Endodermal cell (in vitro differentiated cells): ENCODE measurements at regions not wholly inside any gene's neighbourhood (a gene's known extent, or its start where the extent isn't known, plus 50 kb on each side); places are given as distances from the start of the nearest gene placed in this dataset.

ENCODE experiments used
- DNase-seq: peaks from one replicate; pipeline ENCODE4 v3.0.0-alpha.2; 2017
- H3K27ac ChIP-seq: 2 replicates; pipeline ENCODE4 v1.5.1; 2013; ENCODE audit warnings: mild to moderate bottlenecking, low read depth, low read length, moderate library complexity
- H3K27me3 ChIP-seq: 2 replicates; pipeline ENCODE4 v1.6.1; 2013; ENCODE audit warnings: mild to moderate bottlenecking, low read length, moderate library complexity; ENCODE audit not compliant: insufficient read depth, control insufficient read depth, poor library complexity, severe bottlenecking
- H3K36me3 ChIP-seq: 2 replicates; pipeline ENCODE4 v1.7.0; 2013; ENCODE audit warnings: mild to moderate bottlenecking, low read length, moderate library complexity; ENCODE audit not compliant: control insufficient read depth, insufficient read depth
- H3K4me1 ChIP-seq: one replicate; pipeline ENCODE4 v1.7.0; 2013; ENCODE audit warnings: low read length; ENCODE audit not compliant: control insufficient read depth, insufficient read depth
- H3K4me3 ChIP-seq: 2 replicates; pipeline ENCODE4 v1.5.1; 2013; ENCODE audit warnings: mild to moderate bottlenecking, low read length, moderate library complexity
- H3K9ac ChIP-seq: 2 replicates; pipeline ENCODE4 v1.6.1; 2013; ENCODE audit warnings: mild to moderate bottlenecking, low read length, moderate library complexity; ENCODE audit not compliant: poor library complexity, severe bottlenecking; ENCODE audit errors: extremely low read depth
- H3K9me3 ChIP-seq: 2 replicates; pipeline ENCODE4 v1.6.1; 2013; ENCODE audit warnings: mild to moderate bottlenecking, low read length, moderate library complexity; ENCODE audit not compliant: control insufficient read depth
- H3K27ac Mint-ChIP-seq: 2 replicates; pipeline ENCODE4 v1.8.0; 2020; ENCODE audit warnings: mixed read lengths
- H3K27me3 Mint-ChIP-seq: 2 replicates; pipeline ENCODE4 v1.8.0; 2021; ENCODE audit warnings: mild to moderate bottlenecking, mixed read lengths; ENCODE audit not compliant: insufficient read depth
- H3K36me3 Mint-ChIP-seq: 2 replicates; pipeline ENCODE4 v1.8.0; 2020; ENCODE audit warnings: low read depth, mixed read lengths
- H3K4me1 Mint-ChIP-seq: 2 replicates; pipeline ENCODE4 v1.8.0; 2020; ENCODE audit warnings: mixed read lengths
- H3K4me3 Mint-ChIP-seq: 2 replicates; pipeline ENCODE4 v1.8.0; 2020; ENCODE audit warnings: mild to moderate bottlenecking, moderate library complexity, mixed read lengths
- H3K9me3 Mint-ChIP-seq: 2 replicates; pipeline ENCODE4 v1.8.0; 2020; ENCODE audit warnings: mild to moderate bottlenecking, mixed read lengths
- WGBS, 2 experiments: methylation state at CpG; one replicate each; pipeline versions ENCODE4 v1.1.5 to v1.1.7; 2013; ENCODE audit warnings: missing lambda C conversion rate in 2 of 2, mixed read lengths in 1 of 2; ENCODE audit not compliant: insufficient coverage in 1 of 2, insufficient read length in 1 of 2; 5-methylcytosine and 5-hydroxymethylcytosine counted together
- TF ChIP-seq, protein P1 (sequence below): fragments of 200-600 bp; sonication (generic); conservative IDR thresholded peaks from 2 replicates; pipeline ENCODE4 v1.5.0; 2021; ENCODE audit warnings: antibody characterized with exemption, mild to moderate bottlenecking

DNA sequence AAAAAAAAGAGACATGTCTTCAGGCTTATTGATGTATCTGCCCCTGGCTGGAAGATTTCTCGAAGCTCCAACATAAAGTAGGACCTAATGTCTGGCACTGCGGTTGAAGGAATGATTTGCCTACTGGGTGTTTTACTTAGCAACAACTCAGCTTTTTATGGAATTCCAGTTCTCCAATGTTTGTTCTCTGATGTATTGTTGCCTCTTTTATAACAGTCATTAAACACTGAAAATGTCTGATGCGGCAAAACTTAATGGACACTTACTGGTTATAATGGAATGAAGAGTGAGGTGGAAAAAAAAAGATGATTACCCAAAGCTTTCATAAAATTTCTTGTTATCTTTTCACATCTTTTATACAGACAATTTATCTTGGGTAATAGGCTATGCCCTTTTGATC, 75.6 kb upstream of the ZFP42 start:
- WGBS, 2 experiments: 97 to 100% methylated on average over 1 to 2 of the region's 3 CpGs
- Mint-ChIP-seq H3K27ac (no peak overlapping the region), H3K4me1 (no peaks in the 10 kb centered on the region), H3K4me3 (no peak overlapping the region), H3K27me3 (no peaks in the 10 kb centered on the region), H3K9me3 (no peaks in the 10 kb centered on the region), H3K36me3 (no peaks in the 10 kb centered on the region)
- no peaks in the 10 kb centered on the region for H3K4me1 ChIP-seq
- no peaks in the 10 kb centered on the region for H3K36me3 ChIP-seq
- no peak overlapping the region for H3K4me3 ChIP-seq
- TF ChIP-seq, protein P1, sequence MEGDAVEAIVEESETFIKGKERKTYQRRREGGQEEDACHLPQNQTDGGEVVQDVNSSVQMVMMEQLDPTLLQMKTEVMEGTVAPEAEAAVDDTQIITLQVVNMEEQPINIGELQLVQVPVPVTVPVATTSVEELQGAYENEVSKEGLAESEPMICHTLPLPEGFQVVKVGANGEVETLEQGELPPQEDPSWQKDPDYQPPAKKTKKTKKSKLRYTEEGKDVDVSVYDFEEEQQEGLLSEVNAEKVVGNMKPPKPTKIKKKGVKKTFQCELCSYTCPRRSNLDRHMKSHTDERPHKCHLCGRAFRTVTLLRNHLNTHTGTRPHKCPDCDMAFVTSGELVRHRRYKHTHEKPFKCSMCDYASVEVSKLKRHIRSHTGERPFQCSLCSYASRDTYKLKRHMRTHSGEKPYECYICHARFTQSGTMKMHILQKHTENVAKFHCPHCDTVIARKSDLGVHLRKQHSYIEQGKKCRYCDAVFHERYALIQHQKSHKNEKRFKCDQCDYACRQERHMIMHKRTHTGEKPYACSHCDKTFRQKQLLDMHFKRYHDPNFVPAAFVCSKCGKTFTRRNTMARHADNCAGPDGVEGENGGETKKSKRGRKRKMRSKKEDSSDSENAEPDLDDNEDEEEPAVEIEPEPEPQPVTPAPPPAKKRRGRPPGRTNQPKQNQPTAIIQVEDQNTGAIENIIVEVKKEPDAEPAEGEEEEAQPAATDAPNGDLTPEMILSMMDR: no peak
- H3K27me3 ChIP-seq: no peaks in the 10 kb centered on the region
- H3K9ac ChIP-seq: no peak overlapping the region
- DNase-seq: no peak
- no peaks in the 10 kb centered on the region for H3K9me3 ChIP-seq
- H3K27ac ChIP-seq: no peak overlapping the region

GRCh38 chr4:187921946-187922623, 73.5 kb upstream of the ZFP42 start:
- DNase-seq: no peak
- Histone ChIP-seq H3K36me3 (no peaks in the 10 kb centered on the region), H3K9me3 (no peaks in the 10 kb centered on the region), H3K9ac (no peak overlapping the region), H3K4me1 (no peaks in the 10 kb centered on the region), H3K4me3 (no peak overlapping the region), H3K27ac (no peak overlapping the region), H3K27me3 (no peaks in the 10 kb centered on the region)
- Mint-ChIP-seq H3K9me3 (no peaks in the 10 kb centered on the region), H3K27me3 (no peaks in the 10 kb centered on the region), H3K4me3 (no peak overlapping the region), H3K27ac (no peak overlapping the region), H3K4me1 (no peaks in the 10 kb centered on the region), H3K36me3 (no peaks in the 10 kb centered on the region)
- WGBS, 2 experiments: 66 to 92% methylated on average over 3 to 7 of the region's 8 CpGs
- TF ChIP-seq, protein P1: no peak

GRCh38 chr4:187929024-187929423, 66.5 kb upstream of the ZFP42 start:
- H3K36me3 ChIP-seq: no peaks in the 10 kb centered on the region
- H3K4me3 ChIP-seq: no peak overlapping the region
- H3K27me3 Mint-ChIP-seq: no peaks in the 10 kb centered on the region
- no peak overlapping the region for H3K27ac ChIP-seq
- no peaks in the 10 kb centered on the region for H3K36me3 Mint-ChIP-seq
- H3K4me1 ChIP-seq: no peaks in the 10 kb centered on the region
- H3K4me1 Mint-ChIP-seq: peaks cover 18% of the 10 kb centered on the region
- no peak overlapping the region for H3K27ac Mint-ChIP-seq
- H3K9me3 Mint-ChIP-seq: peaks cover 11% of the 10 kb centered on the region
- H3K9me3 ChIP-seq: no peaks in the 10 kb centered on the region
- no peak overlapping the region for H3K4me3 Mint-ChIP-seq
- TF ChIP-seq, protein P1: peak; percentile 69
- no peak overlapping the region for H3K9ac ChIP-seq
- DNase-seq: peak; percentile 86
- WGBS, 2 experiments: 77 to 100% methylated on average over 1 to 7 of the region's 7 CpGs
- H3K27me3 ChIP-seq: no peaks in the 10 kb centered on the region
